ENCODE measurements at regions not wholly inside any gene's neighbourhood (a gene's known extent, or its start where the extent isn't known, plus 50 kb on each side); places are given as distances from the start of the nearest gene placed in this dataset.

- DNase-seq (ENCODE audit: low spot score): no peak
- in situ Hi-C loops (cut with HindIII; ENCODE audit: low sequenced_read_pairs): no loop called here
Observed at GRCh38 chr11:116148056-116148455, 624.7 kb downstream of the BUD13 start.

GRCh38 chr11:116145187-116145865 is 627.5 kb downstream of the BUD13 start:
- no peak for DNase-seq (ENCODE audit: low spot score)
- in situ Hi-C loops (cut with HindIII; ENCODE audit: low sequenced_read_pairs): no loop called here

GRCh38 chr11:116144387-116144958 is 628.3 kb downstream of the BUD13 start:
- in situ Hi-C loops (cut with HindIII; ENCODE audit: low sequenced_read_pairs): no loop called here
- no peak for DNase-seq (ENCODE audit: low spot score)

GRCh38 chr11:116138280-116138679 is 634.1 kb upstream of the CADM1 start:
- in situ Hi-C loops (cut with HindIII; ENCODE audit: low sequenced_read_pairs): no loop called here
- DNase-seq (ENCODE audit: low spot score): no peak

- in situ Hi-C loops (cut with HindIII; ENCODE audit: low sequenced_read_pairs): no loop called here
- DNase-seq (ENCODE audit: low spot score): no peak
Observed at GRCh38 chr11:116137753-116138152, 633.5 kb upstream of the CADM1 start.

- in situ Hi-C loops (cut with HindIII; ENCODE audit: low sequenced_read_pairs): no loop called here
- DNase-seq (ENCODE audit: low spot score): no peak
Observed at GRCh38 chr11:116136987-116137674, 632.9 kb upstream of the CADM1 start.

- in situ Hi-C loops (cut with HindIII; ENCODE audit: low sequenced_read_pairs): no loop called here
- DNase-seq (ENCODE audit: low spot score): no peak
Observed at GRCh38 chr11:116135891-116136290, 631.7 kb upstream of the CADM1 start.

GRCh38 chr11:116134450-116134849 is 630.2 kb upstream of the CADM1 start:
- in situ Hi-C loops (cut with HindIII; ENCODE audit: low sequenced_read_pairs): no loop called here

GRCh38 chr11:116132273-116132978 is 628.2 kb upstream of the CADM1 start:
- no peak for DNase-seq (ENCODE audit: low spot score)

More at GRCh38 chr11:116134450-116134849, 630.2 kb upstream of the CADM1 start:
- no peak for DNase-seq (ENCODE audit: low spot score)

GRCh38 chr11:116130122-116130521 is 625.9 kb upstream of the CADM1 start:
- no peak for DNase-seq (ENCODE audit: low spot score)
- in situ Hi-C loops (cut with HindIII; ENCODE audit: low sequenced_read_pairs): no loop called here

More at GRCh38 chr11:116132273-116132978, 628.2 kb upstream of the CADM1 start:
- in situ Hi-C loops (cut with HindIII; ENCODE audit: low sequenced_read_pairs): no loop called here

GRCh38 chr11:116129456-116129855 is 625.2 kb upstream of the CADM1 start:
- in situ Hi-C loops (cut with HindIII; ENCODE audit: low sequenced_read_pairs): no loop called here

GRCh38 chr11:116126562-116126961 is 622.3 kb upstream of the CADM1 start:
- in situ Hi-C loops (cut with HindIII; ENCODE audit: low sequenced_read_pairs): no loop called here
- no peak for DNase-seq (ENCODE audit: low spot score)

More at GRCh38 chr11:116129456-116129855, 625.2 kb upstream of the CADM1 start:
- no peak for DNase-seq (ENCODE audit: low spot score)

GRCh38 chr11:116124922-116125714 is 620.9 kb upstream of the CADM1 start:
- in situ Hi-C loops (cut with HindIII; ENCODE audit: low sequenced_read_pairs): no loop called here
- DNase-seq (ENCODE audit: low spot score): no peak

GRCh38 chr11:116123739-116124138 is 619.5 kb upstream of the CADM1 start:
- DNase-seq (ENCODE audit: low spot score): no peak
- in situ Hi-C loops (cut with HindIII; ENCODE audit: low sequenced_read_pairs): no loop called here

- in situ Hi-C loops (cut with HindIII; ENCODE audit: low sequenced_read_pairs): no loop called here
- DNase-seq (ENCODE audit: low spot score): no peak
Observed at GRCh38 chr11:116122697-116123472, 618.7 kb upstream of the CADM1 start.

- in situ Hi-C loops (cut with HindIII; ENCODE audit: low sequenced_read_pairs): no loop called here
- no peak for DNase-seq (ENCODE audit: low spot score)
Observed at GRCh38 chr11:116119158-116119557, 614.9 kb upstream of the CADM1 start.

- no peak for DNase-seq (ENCODE audit: low spot score)
- in situ Hi-C loops (cut with HindIII; ENCODE audit: low sequenced_read_pairs): no loop called here
Observed at GRCh38 chr11:116118138-116118470, 613.9 kb upstream of the CADM1 start.

- in situ Hi-C loops (cut with HindIII; ENCODE audit: low sequenced_read_pairs): no loop called here
- no peak for DNase-seq (ENCODE audit: low spot score)
Observed at GRCh38 chr11:116117331-116118137, 613.3 kb upstream of the CADM1 start.

All from G401 (cell line).